GM03348 (cell line): ENCODE measurements at regions not wholly inside any gene's neighbourhood (a gene's known extent, or its start where the extent isn't known, plus 50 kb on each side); places are given as distances from the start of the nearest gene placed in this dataset.
"Not testable (repeated sequence)": the region's sequence is repeated elsewhere in the genome, so short reads cannot be mapped to it uniquely, and the experiment has no call there.

Experiments used
- DNase-seq: peaks from one replicate; pipeline ENCODE4 v3.0.0; 2012; ENCODE audit warnings: low spot score

DNA sequence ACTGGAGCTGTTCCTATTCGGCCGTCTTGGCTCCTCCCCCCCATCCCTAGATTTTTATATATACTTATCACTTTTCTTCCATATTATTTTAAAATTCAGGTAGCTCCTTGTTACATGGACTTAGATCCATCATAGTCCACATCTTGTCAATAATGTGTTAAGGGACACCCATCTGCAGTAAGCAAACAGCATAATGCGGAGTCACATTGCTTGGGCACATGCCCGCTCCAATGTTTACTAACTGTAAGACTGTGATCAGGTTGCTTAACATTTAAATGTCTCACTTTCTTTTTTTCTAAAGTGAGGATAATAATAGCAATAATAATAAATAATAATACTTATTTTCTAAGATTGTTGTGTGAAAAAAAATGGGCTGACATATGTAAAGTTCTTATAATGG, 303.2 kb upstream of the SOX14 start:
- no peak for DNase-seq

- DNase-seq = no peak
Observed at GRCh38 chr3:137463131-137463530, 301.0 kb upstream of the SOX14 start.

DNA sequence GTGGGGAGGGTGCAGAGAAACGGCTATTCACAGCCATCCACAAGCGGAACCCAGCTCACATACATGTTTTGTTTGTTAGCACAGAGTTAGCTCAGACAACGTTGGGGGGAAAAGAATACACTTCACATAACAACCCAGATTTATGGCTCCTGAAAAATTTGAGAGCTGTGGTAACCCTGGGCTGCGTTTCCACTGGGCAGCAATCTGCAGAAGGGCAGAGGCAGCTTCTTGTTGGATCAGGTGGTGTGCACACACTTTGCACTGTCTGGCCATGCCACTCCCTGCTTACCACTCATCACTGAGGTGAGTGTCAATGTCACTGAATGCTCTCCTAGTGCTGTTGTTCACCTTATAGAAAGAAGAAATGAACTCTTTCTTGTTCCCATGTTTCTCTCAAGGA, 299.8 kb upstream of the SOX14 start:
- DNase-seq = no peak

DNA sequence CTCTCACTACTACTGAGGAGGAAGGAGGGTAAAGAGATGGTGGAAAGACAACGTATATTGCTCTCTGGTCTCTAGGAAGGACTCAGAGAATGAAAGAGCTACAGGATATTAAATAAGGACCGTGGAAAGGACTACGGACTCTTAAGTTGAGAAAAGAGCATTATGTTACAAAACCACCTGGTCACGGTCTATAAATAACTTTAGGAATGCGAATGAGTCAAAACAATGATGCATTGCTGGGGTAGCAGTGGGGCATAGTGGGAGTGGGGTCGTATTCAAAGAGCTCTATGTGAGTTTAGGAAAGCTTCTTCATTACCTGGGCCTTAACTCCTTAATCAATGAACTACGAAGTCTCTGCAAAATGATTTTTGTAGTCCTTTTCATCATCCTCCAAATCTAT, 295.7 kb upstream of the SOX14 start:
- DNase-seq = no peak

- no peak for DNase-seq
Observed at GRCh38 chr3:137469263-137469662, 294.9 kb upstream of the SOX14 start.

- no peak for DNase-seq
Observed at GRCh38 chr3:137471130-137471529, 293.0 kb upstream of the SOX14 start.

- no peak for DNase-seq
Observed at GRCh38 chr3:137471558-137472204, 292.4 kb upstream of the SOX14 start.

GRCh38 chr3:137477614-137478013, 286.5 kb upstream of the SOX14 start:
- no peak for DNase-seq

GRCh38 chr3:137509354-137510045, 254.6 kb upstream of the SOX14 start:
- no peak for DNase-seq

DNA sequence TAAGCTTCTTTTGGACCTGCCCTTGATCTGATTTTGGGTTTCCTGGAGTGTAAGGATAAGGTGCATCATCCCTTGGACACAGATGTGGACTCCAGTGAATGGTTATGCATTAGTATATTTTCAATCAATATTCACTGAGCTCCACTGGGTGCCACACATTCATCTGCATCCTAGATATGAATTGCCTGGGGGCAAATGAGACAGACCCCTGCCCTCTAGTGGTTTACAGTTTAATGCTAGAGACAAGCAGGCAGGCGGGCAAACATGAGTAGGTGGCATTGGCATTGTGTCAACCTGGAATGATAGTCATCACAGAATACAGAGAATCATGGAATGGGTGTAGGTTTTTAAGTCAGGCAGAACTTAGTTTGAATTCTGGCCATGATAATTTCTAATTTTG, 252.5 kb upstream of the SOX14 start:
- DNase-seq = no peak

DNA sequence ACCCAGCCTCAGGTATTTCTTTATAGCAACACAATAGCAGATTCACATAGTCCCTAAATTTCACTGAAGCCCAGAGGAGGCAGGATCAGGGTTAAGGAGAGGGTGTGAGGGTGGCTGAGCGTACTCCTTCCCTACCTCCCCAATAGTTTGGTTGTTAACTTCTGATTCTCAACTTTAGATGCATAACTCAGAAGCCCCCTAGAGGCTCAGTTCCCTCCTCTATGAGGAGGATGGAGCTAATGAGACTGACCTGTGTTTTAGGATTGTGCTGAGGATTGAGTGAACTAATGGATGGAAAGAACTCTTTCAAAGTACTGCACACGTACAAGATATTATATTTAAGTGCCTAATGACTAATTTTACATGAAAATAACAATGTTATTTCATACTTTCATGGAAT, 249.3 kb upstream of the SOX14 start:
- DNase-seq = no peak

DNA sequence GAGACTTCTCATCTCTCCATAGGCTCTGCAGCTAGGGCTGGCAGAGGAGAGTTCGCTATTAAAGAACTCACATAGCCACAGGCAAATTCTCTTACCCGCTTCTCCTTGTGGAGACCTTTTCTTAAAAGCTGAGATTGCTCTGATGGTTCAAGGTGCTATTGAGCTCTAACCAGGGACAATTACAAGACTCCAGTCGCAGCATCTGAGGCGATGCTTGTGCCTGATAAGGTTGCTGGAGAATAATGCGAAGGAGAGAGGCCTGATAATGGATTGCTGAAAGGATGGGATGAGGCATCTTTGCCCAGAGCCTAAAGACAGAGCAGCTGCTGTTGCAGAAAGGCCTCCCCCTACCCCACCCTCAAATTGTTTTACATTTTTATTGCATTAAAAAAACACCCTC, 244.5 kb upstream of the SOX14 start:
- no peak for DNase-seq

DNA sequence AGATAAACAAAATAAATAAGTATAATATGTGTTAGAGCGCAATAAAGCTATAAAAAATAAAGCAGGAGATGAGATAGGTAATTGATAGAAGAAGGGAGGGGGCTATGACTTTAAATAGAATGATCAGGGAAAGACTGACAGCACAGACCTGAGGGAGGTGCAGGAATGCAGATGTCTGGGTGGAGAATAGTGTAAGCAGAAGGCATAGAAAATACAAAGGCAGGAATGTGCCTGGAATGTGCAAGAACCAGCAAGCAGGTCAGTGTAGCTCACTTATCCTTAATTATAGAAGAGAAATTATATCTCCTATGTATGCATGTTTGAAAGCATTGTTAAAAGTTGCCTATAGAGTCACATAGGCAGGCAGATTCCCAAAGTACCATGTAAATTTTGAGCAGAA, 239.4 kb upstream of the SOX14 start:
- DNase-seq = no peak

- no peak for DNase-seq
Observed at GRCh38 chr3:137525471-137525870, 238.6 kb upstream of the SOX14 start.

DNA sequence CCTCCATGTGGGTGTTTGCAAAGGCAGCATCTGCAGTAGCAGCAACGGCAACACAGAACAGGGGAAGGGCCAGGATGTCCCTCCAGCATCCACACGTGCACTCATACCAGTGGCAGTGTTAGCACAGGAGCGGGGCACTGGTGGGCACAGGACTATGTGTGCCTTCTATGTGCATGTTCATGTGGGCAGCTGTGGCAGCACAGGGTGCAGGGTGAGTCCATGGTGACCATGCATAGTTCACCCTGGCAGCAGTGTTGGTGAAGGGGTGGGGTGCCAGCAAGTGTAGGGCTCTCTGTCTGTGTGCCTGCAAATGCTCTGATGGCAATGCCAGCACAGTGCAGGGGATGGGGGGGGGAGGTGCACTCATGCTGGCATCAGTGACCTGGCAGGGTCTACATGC, 222.1 kb upstream of the SOX14 start:
- no peak for DNase-seq

DNA sequence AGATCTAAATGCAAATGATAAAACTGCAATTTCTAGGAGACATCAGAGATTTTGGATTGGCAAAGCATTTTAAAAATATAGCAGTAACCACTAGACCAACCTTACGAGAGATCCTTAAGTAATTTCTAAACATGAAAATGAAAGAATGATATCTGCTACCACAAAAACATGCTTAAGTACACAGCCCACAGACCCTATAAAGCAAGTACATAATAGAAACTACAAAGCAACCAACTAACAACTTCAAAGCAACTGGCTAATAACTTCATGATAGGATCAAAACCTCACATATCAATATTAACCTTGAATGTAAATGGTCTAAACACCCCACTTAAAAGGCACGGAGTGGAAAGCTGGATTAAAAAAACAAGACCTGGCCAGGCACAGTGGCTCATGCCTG, 209.9 kb upstream of the SOX14 start:
- DNase-seq = no peak

GRCh38 chr3:137568880-137569279, 195.2 kb upstream of the SOX14 start:
- no peak for DNase-seq

DNA sequence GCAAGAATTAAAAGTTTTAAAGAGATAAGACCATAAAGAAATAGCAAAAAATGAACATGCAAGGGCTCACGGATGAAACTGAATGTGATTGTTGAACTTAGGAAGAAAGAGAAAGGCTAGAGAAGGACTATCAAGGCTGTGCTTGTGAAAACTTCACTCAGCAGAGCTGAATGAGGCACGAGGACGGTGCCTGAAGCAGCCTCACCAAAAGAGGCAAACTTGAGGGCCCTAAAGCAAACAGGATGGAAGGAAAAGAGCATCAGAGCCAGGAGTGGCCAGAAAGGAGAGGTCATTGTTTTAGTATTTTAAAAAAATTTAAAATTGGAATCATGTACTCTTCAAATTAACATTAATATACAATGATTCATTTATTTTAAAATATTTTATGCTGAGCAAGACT, 191.2 kb upstream of the SOX14 start:
- no peak for DNase-seq

DNA sequence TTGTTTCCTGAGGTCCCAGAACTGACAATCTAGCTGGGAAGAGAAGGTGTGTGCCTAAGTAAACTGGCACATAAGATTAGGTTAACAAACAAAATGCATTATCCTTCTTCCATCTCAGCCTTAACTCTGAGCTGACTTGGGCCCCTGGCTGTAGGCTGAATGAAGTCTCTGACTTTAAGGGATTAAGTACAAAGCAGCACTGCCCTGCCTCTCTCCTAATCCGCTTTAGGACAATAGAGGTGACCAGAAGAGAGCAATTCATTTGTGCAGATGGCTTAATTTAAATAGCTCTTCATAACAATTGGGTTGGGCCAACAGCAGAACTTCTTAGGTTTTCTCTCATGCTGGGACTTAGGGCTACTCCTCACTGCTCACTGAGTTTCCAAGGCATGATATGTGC, 181.6 kb upstream of the SOX14 start:
- no peak for DNase-seq

- no peak for DNase-seq
Observed at GRCh38 chr3:137583256-137583655, 180.9 kb upstream of the SOX14 start.

DNA sequence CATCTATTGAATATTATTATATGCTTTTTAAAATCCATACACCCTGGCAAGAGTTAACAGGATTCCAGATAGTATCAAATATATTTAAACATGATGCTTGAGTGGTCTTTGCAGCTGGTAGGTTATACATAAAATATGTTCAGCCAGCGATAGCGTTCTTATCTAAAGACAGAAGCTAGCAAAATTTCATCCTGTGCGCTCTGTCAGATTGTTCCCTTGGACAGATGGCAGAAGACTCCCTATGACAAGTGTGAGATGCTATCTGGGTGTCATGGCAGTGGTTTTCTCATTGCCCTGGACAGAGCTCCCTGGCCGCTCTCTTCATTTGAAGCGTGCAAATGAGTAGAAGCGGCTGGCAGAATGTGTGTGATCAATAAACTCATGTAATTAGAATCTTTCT, 175.2 kb upstream of the SOX14 start:
- DNase-seq = no peak

- not testable (repeated sequence) for DNase-seq
Observed at GRCh38 chr3:137595415-137595814, 168.7 kb upstream of the SOX14 start.

- no peak for DNase-seq
Observed at GRCh38 chr3:137610723-137611122, 153.4 kb upstream of the SOX14 start.

DNA sequence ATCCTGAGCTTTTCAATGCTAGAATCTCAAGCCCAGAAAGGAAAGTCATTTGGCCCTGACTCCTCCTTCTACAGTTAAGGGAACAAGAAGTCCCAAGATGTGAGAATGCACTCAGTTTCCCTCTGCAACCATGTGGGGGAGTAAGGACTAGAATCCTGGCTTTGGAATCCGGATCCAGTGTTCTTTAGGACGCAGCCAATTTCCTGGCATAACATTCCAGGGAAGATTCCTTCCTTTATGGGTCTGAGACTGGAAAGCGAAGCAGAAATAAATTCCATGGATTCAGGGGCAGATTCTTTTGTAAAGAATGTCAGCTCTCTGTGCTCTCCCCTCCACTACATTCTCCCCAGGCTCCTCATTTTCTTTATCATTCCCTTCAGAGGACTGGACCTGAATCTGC, 151.8 kb upstream of the SOX14 start:
- no peak for DNase-seq
